GM12878 (cell line): ENCODE measurements at regions not wholly inside any gene's neighbourhood (a gene's known extent, or its start where the extent isn't known, plus 50 kb on each side); places are given as distances from the start of the nearest gene placed in this dataset.

Source experiments
- ATAC-seq: fragments of 200-7000 bp; cut with Tn5 transposase; 3 replicates; pipeline ENCODE4 v1.9.1; 2020; ENCODE audit warnings: mild to moderate bottlenecking, moderate library complexity
- BruUV-seq: library from RNA; stranded (reverse); fragments of 400-500 nt; replicated peaks from 2 replicates; lab custom pipeline; 2021; lab: Mats Ljungman, UMichigan
- CTCF ChIA-PET: fragments of 300-600 bp; sonication (Branson Sonifier 250); formaldehyde crosslinking; extraction: SDS; loops from one replicate; lab custom pipeline; 2021; ENCODE audit warnings: inconsistent platforms; lab: Yijun Ruan, JAX
- POLR2A ChIA-PET: fragments of 350-600 bp; formaldehyde crosslinking; extraction: SDS; loops from one replicate; lab custom pipeline; 2021; ENCODE audit warnings: inconsistent platforms; lab: Charles Lee
- RAD21 ChIA-PET: fragments of 300-600 bp; sonication (Branson Sonifier 250); formaldehyde crosslinking; loops from one replicate; lab custom pipeline; 2023; ENCODE audit warnings: antibody characterized with exemption; ENCODE audit not compliant: unreplicated experiment; lab: Charles Lee
- SMC1A ChIA-PET: fragments of 300-600 bp; sonication (Branson Sonifier 250); formaldehyde crosslinking; loops from one replicate; lab custom pipeline; 2023; ENCODE audit not compliant: unreplicated experiment, uncharacterized antibody; lab: Charles Lee
- DNase-seq: peaks from one replicate; pipeline ENCODE4 v3.0.0-alpha.2; 2011; ENCODE audit warnings: low read depth, low spot score
- FAIRE-seq: peaks from 3 replicates; lab custom pipeline; 2011; peaks lifted over from hg19 to GRCh38; lab: Jason Lieb, UNC
- H2AFZ ChIP-seq: 2 replicates; pipeline ENCODE4 v1.6.0; 2011; ENCODE audit warnings: low read depth, low read length, control low read depth; ENCODE audit not compliant: control insufficient read depth
- H3K27ac ChIP-seq: 2 replicates; pipeline ENCODE4 v1.5.1; 2011; ENCODE audit warnings: control low read depth; ENCODE audit not compliant: control insufficient read depth, insufficient read depth
- H3K27me3 ChIP-seq, 2 experiments: replicated peaks in 1 of 2; 2 replicates each; pipeline versions ENCODE4 v1.6.0 to v1.6.1; 2011; ENCODE audit warnings: low read length in 1 of 2; ENCODE audit not compliant: control insufficient read depth in 2 of 2, insufficient read depth in 2 of 2
- H3K36me3 ChIP-seq, 2 experiments: 2 replicates each; pipeline ENCODE4 v1.5.1; 2011; ENCODE audit warnings: low read length in 1 of 2; ENCODE audit not compliant: control insufficient read depth in 2 of 2, insufficient read depth in 2 of 2
- H3K4me1 ChIP-seq: 2 replicates; pipeline ENCODE4 v1.6.1; 2011; ENCODE audit warnings: mild to moderate bottlenecking, low read length, moderate library complexity, mixed read lengths; ENCODE audit not compliant: control insufficient read depth, insufficient read depth
- H3K4me2 ChIP-seq: 2 replicates; pipeline ENCODE4 v1.6.0; 2011; ENCODE audit warnings: control low read depth; ENCODE audit not compliant: control insufficient read depth, insufficient read depth
- H3K4me3 ChIP-seq: fragments of 200-600 bp; sonication (generic); 2 replicates; pipeline ENCODE4 v1.5.1; 2016
- H3K79me2 ChIP-seq: 2 replicates; pipeline ENCODE4 v1.6.0; 2011; ENCODE audit warnings: low read length; ENCODE audit not compliant: control insufficient read depth, insufficient read depth
- H3K9ac ChIP-seq: 2 replicates; pipeline ENCODE4 v1.8.0; 2011; ENCODE audit warnings: low read length, control low read depth, mixed read lengths; ENCODE audit not compliant: control insufficient read depth, insufficient read depth
- H3K9me3 ChIP-seq: replicated peaks from 3 replicates; pipeline ENCODE4 v1.5.1; 2011; ENCODE audit warnings: mild to moderate bottlenecking, low read length; ENCODE audit not compliant: control insufficient read depth, insufficient read depth
- H4K20me1 ChIP-seq: 2 replicates; pipeline ENCODE4 v1.6.0; 2011; ENCODE audit not compliant: control insufficient read depth, insufficient read depth
- ASH2L ChIP-seq: fragments of 300-600, 200-600 bp; sonication (generic); IDR thresholded peaks from 2 replicates; pipeline ENCODE4 v1.6.1; 2017; ENCODE audit warnings: low read depth, mild to moderate bottlenecking, borderline replicate concordance
- KDM1A ChIP-seq: fragments of 200-600 bp; sonication (generic); IDR thresholded peaks from 2 replicates; pipeline ENCODE4 v1.6.1; 2016; ENCODE audit warnings: borderline replicate concordance
- MLLT1 ChIP-seq: fragments of 450-650 bp; IDR thresholded peaks from 2 replicates; pipeline ENCODE4 v1.6.1; 2016; ENCODE audit warnings: mild to moderate bottlenecking
- MTA2 ChIP-seq: fragments of 450-650 bp; IDR thresholded peaks from 2 replicates; pipeline ENCODE4 v1.6.1; 2016; ENCODE audit warnings: low read depth, mild to moderate bottlenecking, moderate library complexity
- MXI1 ChIP-seq: fragments of 150-350 bp; IDR thresholded peaks from 2 replicates; pipeline ENCODE4 v1.6.1; 2011; ENCODE audit warnings: low read depth, mild to moderate bottlenecking, inconsistent platforms, low read length, improper control_type of control experiment
- NR2C1 ChIP-seq: fragments of 450-650 bp; IDR thresholded peaks from 2 replicates; pipeline ENCODE4 v1.6.1; 2017; ENCODE audit warnings: antibody characterized with exemption, mild to moderate bottlenecking, moderate library complexity
- ZNF24 ChIP-seq: fragments of 450-650 bp; IDR thresholded peaks from 2 replicates; pipeline ENCODE4 v1.6.1; 2017; ENCODE audit warnings: antibody characterized with exemption, mild to moderate bottlenecking
- WGBS: methylation state at CpG from one replicate; pipeline ENCODE4 v1.1.6; 2016; ENCODE audit warnings: low lambda C conversion rate; ENCODE audit not compliant: insufficient replicate concordance, insufficient coverage; ENCODE audit errors: missing lambda C conversion rate; 5-methylcytosine and 5-hydroxymethylcytosine counted together
- in situ Hi-C: fragments of 300-500 bp; cut with MboI; formaldehyde crosslinking; loops from 9 replicates; pipeline ENCODE4 v1.14.3; 2018; ENCODE audit warnings: mixed read lengths
- intact Hi-C: fragments of 100-400 bp; cut with micrococcal nuclease; formaldehyde crosslinking; loops from one replicate; pipeline ENCODE4 v1.14.2; 2022; ENCODE audit not compliant: unreplicated experiment
- TF ChIP-seq, protein P1 (sequence below): IDR thresholded peaks from 2 replicates; pipeline ENCODE4 v1.6.1; 2012; ENCODE audit warnings: low read depth, low read length, improper control_type of control experiment

DNA sequence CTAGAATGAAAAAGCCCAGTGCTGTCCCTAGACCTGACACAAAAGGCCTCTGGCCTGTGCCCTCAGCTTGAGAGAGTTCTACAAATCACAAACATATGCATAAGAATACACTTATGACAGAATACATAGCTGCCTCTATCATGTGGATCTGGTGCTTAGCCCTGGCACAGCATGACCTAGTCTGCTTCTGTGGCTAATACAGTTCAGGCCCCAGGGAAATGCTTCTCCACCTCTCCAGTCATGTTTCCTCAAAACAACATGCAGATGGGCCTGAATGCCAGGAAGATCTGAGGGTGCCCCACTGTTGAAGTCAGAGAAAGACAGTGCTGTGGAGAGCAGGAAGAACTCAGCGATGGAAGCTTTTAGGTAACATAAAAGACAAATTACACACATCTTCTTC lies 231.9 kb upstream of the SALL1 start:
- Histone ChIP-seq H3K27me3 (no peaks in the 10 kb centered on the region), H4K20me1 (no peaks in the 10 kb centered on the region), H2AFZ (no peak overlapping the region), H3K9ac (no peak overlapping the region), H3K36me3 (no peaks in the 10 kb centered on the region), H3K79me2 (no peaks in the 10 kb centered on the region), H3K4me1 (no peaks in the 10 kb centered on the region), H3K27ac (no peak overlapping the region), H3K4me2 (no peak overlapping the region), H3K9me3 (no peaks in the 10 kb centered on the region), H3K4me3 (no peak overlapping the region)
- SMC1A ChIA-PET, result interaction anchor here (1.7 kb wide), 1 partner anchor 8 kb away, joined by 3 read pairs; no protein-coding TSS in a partner anchor
- CTCF ChIA-PET, result no interaction called here
- POLR2A ChIA-PET, result interaction anchor here (0.5 kb wide), 1 partner anchor 11 kb away, joined by 7 read pairs; no protein-coding TSS in a partner anchor
- WGBS, result 21% methylated on average over 1 of the region's 1 CpG
- FAIRE-seq, result no peak
- no TSS peak for BruUV-seq
- no peak for DNase-seq
- TF ChIP-seq MLLT1, result no peak
- no peak for TF ChIP-seq MXI1
- TF ChIP-seq, protein P1, sequence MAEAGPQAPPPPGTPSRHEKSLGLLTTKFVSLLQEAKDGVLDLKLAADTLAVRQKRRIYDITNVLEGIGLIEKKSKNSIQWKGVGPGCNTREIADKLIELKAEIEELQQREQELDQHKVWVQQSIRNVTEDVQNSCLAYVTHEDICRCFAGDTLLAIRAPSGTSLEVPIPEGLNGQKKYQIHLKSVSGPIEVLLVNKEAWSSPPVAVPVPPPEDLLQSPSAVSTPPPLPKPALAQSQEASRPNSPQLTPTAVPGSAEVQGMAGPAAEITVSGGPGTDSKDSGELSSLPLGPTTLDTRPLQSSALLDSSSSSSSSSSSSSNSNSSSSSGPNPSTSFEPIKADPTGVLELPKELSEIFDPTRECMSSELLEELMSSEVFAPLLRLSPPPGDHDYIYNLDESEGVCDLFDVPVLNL, result no peak
- TF ChIP-seq KDM1A, result no peak
- TF ChIP-seq NR2C1, result no peak
- TF ChIP-seq MTA2, result no peak
- TF ChIP-seq ZNF24, result no peak
- TF ChIP-seq ASH2L, result no peak
- RAD21 ChIA-PET, result no interaction called here
- no peak for ATAC-seq
- in situ Hi-C loops (no loop called here), intact Hi-C loops (no loop called here)
